Endothelial cell of umbilical vein (primary cell): ENCODE measurements at regions not wholly inside any gene's neighbourhood (a gene's known extent, or its start where the extent isn't known, plus 50 kb on each side); places are given as distances from the start of the nearest gene placed in this dataset.

Experiments
- BruUV-seq: library from RNA; stranded (reverse); fragments of 400-500 nt; replicated peaks from 2 replicates; lab custom pipeline; 2021; lab: Mats Ljungman, UMichigan
- CTCF ChIA-PET: fragments of 300-600, 350-600 bp; sonication (Branson Sonifier 250); formaldehyde crosslinking; loops from one replicate; lab custom pipeline; 2021; ENCODE audit warnings: antibody characterized with exemption, inconsistent platforms; lab: Charles Lee
- POLR2A ChIA-PET: fragments of 300-600, 350-600 bp; sonication (Branson Sonifier 250); formaldehyde crosslinking; loops from one replicate; lab custom pipeline; 2021; ENCODE audit warnings: antibody characterized with exemption, inconsistent platforms; lab: Charles Lee
- DNase-seq: peaks from one replicate; pipeline ENCODE4 v3.0.0-alpha.2; 2011; ENCODE audit warnings: low read depth, low spot score
- FAIRE-seq: peaks from 2 replicates; lab custom pipeline; 2011; peaks lifted over from hg19 to GRCh38; lab: Jason Lieb, UNC
- H2AFZ ChIP-seq: 2 replicates; pipeline ENCODE4 v1.6.0; 2012; ENCODE audit warnings: low read depth, low read length, control low read depth, inconsistent platforms
- H3K27ac ChIP-seq: 2 replicates; pipeline ENCODE4 v1.5.1; 2011; ENCODE audit warnings: low read depth, mild to moderate bottlenecking, control low read depth, low read length, moderate library complexity; ENCODE audit not compliant: insufficient read depth
- H3K27me3 ChIP-seq, 2 experiments: 2 replicates each; pipeline versions ENCODE4 v1.6.0 to v1.6.1; 2011; ENCODE audit warnings: low read length in 2 of 2, mixed read lengths in 1 of 2; ENCODE audit not compliant: control insufficient read depth in 2 of 2, insufficient read depth in 2 of 2
- H3K36me3 ChIP-seq, 2 experiments: 2 replicates in 1 of 2; 3 replicates in 1 of 2; pipeline ENCODE4 v1.5.1; 2011; ENCODE audit warnings: low read length in 2 of 2, mild to moderate bottlenecking in 1 of 2, moderate library complexity in 1 of 2; ENCODE audit not compliant: control insufficient read depth in 2 of 2, insufficient read depth in 2 of 2; ENCODE audit errors: extremely low read depth in 1 of 2
- H3K4me1 ChIP-seq: 3 replicates; pipeline ENCODE4 v1.5.1; 2011; ENCODE audit warnings: mild to moderate bottlenecking, low read length; ENCODE audit not compliant: control insufficient read depth, insufficient read depth; ENCODE audit errors: extremely low read depth
- H3K4me2 ChIP-seq: 2 replicates; pipeline ENCODE4 v1.6.1; 2011; ENCODE audit warnings: low read length, control low read depth, mixed read lengths; ENCODE audit not compliant: insufficient read depth
- H3K4me3 ChIP-seq, 3 experiments: fragments of 200-600 bp in 1 of 3; sonication (generic), shearing (Covaris generic) in 1 of 3; replicated peaks in 1 of 3; 2 replicates each; pipeline ENCODE4 v1.5.1; 2011 to 2016; ENCODE audit warnings: control low read depth in 3 of 3, low read length in 3 of 3, mild to moderate bottlenecking in 2 of 3, inconsistent platforms in 1 of 3, low read depth in 1 of 3, moderate library complexity in 1 of 3; ENCODE audit not compliant: insufficient read depth in 1 of 3
- H3K79me2 ChIP-seq: 2 replicates; pipeline ENCODE4 v1.6.0; 2012; ENCODE audit warnings: low read length, inconsistent platforms; ENCODE audit not compliant: control insufficient read depth, insufficient read depth
- H3K9ac ChIP-seq: replicated peaks from 2 replicates; pipeline ENCODE3; 2011; ENCODE audit warnings: low read length, control low read depth; ENCODE audit not compliant: insufficient read depth; ENCODE audit errors: extremely low read depth
- H3K9me1 ChIP-seq: replicated peaks from 3 replicates; pipeline ENCODE4 v1.6.0; 2011; ENCODE audit warnings: mild to moderate bottlenecking, low read length; ENCODE audit not compliant: control insufficient read depth, insufficient read depth; ENCODE audit errors: extremely low read depth
- H3K9me3 ChIP-seq: replicated peaks from 2 replicates; pipeline ENCODE4 v1.5.1; 2012; ENCODE audit warnings: low read length, inconsistent platforms; ENCODE audit not compliant: control insufficient read depth, insufficient read depth
- H4K20me1 ChIP-seq: replicated peaks from 2 replicates; pipeline ENCODE3; 2011; ENCODE audit warnings: mild to moderate bottlenecking, low read length; ENCODE audit not compliant: control insufficient read depth, insufficient read depth; ENCODE audit errors: extremely low read depth
- FOS ChIP-seq: IDR thresholded peaks from 2 replicates; pipeline ENCODE4 v1.6.1; 2011; ENCODE audit warnings: mild to moderate bottlenecking, low read length, moderate library complexity, borderline replicate concordance; ENCODE audit not compliant: insufficient read depth
- MYC ChIP-seq: IDR thresholded peaks from one replicate; pipeline ENCODE4 v1.6.1; 2011; ENCODE audit warnings: mild to moderate bottlenecking, low read depth, low read length
- dilution Hi-C: fragments of 300-500 bp; cut with MboI; formaldehyde crosslinking; loops from one replicate; pipeline ENCODE4 v1.15.0; 2019; ENCODE audit warnings: low sequenced_read_pairs; ENCODE audit not compliant: extremely low pct_ligation_motif_present
- intact Hi-C: fragments of 100-400 bp; cut with micrococcal nuclease; formaldehyde crosslinking; loops from one replicate; pipeline ENCODE4 v1.10.0; 2022
- TF ChIP-seq, protein P1 (sequence below): IDR thresholded peaks from 2 replicates; pipeline ENCODE4 v1.6.1; 2011; ENCODE audit not compliant: insufficient read depth, insufficient read length

DNA sequence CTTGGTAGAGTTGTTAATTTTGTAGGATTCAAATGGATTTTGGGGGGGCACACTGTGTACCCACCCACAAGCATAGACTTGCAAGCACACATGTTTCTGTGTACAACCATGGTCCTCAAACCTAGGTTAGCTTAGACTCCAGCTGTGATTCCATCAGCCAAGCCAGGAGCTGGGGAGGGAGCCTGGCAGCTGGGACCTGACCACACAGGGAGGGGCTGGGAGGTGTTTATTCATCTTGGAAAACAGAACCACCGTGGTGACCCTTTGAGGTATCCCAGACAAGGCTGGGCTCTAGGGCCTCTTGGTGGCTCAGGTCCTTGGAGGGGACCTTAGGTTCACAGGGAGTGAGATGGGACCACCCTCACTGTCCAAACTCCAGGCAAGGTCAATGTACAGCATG is 410.3 kb downstream of the NEBL start:
- H2AFZ ChIP-seq = no peak overlapping the region
- H3K27me3 ChIP-seq = no peaks in the 10 kb centered on the region
- no peak overlapping the region for H3K4me3 ChIP-seq
- H3K4me1 ChIP-seq = no peaks in the 10 kb centered on the region
- H4K20me1 ChIP-seq = no peaks in the 10 kb centered on the region
- no peaks in the 10 kb centered on the region for H3K36me3 ChIP-seq
- CTCF ChIA-PET = no interaction called here
- H3K27ac ChIP-seq = no peak overlapping the region
- DNase-seq (no peak), FAIRE-seq (no peak)
- H3K9me3 ChIP-seq = peaks cover 3% of the 10 kb centered on the region
- dilution Hi-C loops = no loop called here
- no peaks in the 10 kb centered on the region for H3K79me2 ChIP-seq
- intact Hi-C loops = no loop called here
- H3K4me2 ChIP-seq = no peak overlapping the region
- POLR2A ChIA-PET = no interaction called here
- H3K9ac ChIP-seq = no peak overlapping the region
- BruUV-seq = no TSS peak
- H3K9me1 ChIP-seq = no peaks in the 10 kb centered on the region
- TF ChIP-seq MYC (no peak), FOS (no peak)
- TF ChIP-seq, protein P1, sequence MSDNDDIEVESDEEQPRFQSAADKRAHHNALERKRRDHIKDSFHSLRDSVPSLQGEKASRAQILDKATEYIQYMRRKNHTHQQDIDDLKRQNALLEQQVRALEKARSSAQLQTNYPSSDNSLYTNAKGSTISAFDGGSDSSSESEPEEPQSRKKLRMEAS = no peak

- H4K20me1 ChIP-seq = no peaks in the 10 kb centered on the region
- H3K4me3 ChIP-seq = no peak overlapping the region
- no peak overlapping the region for H3K27ac ChIP-seq
- no peak for FAIRE-seq
- H3K27me3 ChIP-seq = no peaks in the 10 kb centered on the region
- DNase-seq = no peak
- dilution Hi-C loops (no loop called here), intact Hi-C loops (no loop called here)
- no peaks in the 10 kb centered on the region for H3K79me2 ChIP-seq
- H3K9me1 ChIP-seq = no peaks in the 10 kb centered on the region
- no peak for TF ChIP-seq FOS
- no TSS peak for BruUV-seq
- H3K36me3 ChIP-seq = no peaks in the 10 kb centered on the region
- H3K9ac ChIP-seq = no peak overlapping the region
- ChIA-PET CTCF (no interaction called here), POLR2A (no interaction called here)
- peaks cover 3% of the 10 kb centered on the region for H3K9me3 ChIP-seq
- H3K4me2 ChIP-seq = no peak overlapping the region
- H2AFZ ChIP-seq = no peak overlapping the region
- no peaks in the 10 kb centered on the region for H3K4me1 ChIP-seq
These were observed 411.6 kb downstream of the NEBL start for GRCh38 chr10:20485554-20485953.
